ENCODE measurements at regions not wholly inside any gene's neighbourhood (a gene's known extent, or its start where the extent isn't known, plus 50 kb on each side); places are given as distances from the start of the nearest gene placed in this dataset.

DNA sequence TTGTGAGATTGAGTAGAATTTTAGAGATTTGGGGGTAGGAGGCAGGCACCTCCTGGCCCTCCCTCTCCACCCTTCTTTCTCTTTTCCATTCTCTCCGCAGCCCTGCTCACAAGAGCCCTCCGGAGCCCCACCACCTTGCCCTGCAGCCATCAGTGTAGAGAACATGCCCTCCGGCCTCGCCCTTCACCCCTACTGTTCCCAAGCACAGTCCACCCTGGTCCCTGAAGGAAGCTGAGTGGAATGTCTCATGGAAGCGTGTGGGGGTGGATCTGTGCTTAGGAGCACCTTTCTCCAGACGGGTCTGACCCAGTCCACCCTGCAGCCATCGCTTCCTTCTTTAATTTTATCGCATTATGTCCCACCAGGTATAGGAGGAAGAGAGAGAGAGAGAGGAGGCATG, 267.1 kb downstream of the NSG2 start:
- no peak for DNase-seq

- no peak for DNase-seq
Observed at GRCh38 chr5:174313615-174314014, 268.1 kb downstream of the NSG2 start.

DNA sequence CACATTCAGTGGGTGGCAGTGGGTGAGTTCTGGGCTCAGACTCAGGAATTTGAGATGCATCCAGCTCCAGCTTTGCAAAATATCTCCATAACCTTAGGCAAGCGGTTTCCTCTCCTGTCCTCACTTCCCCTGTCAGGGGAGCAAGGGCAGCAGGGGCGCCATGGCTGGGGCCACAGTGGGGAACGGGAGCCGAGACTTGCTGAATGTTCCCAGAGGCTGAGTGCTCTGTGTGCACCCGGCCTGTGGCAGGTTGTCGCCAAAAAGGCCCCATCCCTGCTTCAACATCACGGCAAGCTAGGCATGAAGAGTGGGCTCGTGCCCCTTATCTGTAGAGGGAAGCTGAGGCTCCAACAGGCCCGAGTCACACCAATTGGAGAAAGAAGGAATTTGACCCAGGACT, 268.8 kb downstream of the NSG2 start:
- no peak for DNase-seq

- DNase-seq = no peak
Observed at GRCh38 chr5:174315471-174315870, 270.0 kb downstream of the NSG2 start.

- no peak for DNase-seq
Observed at GRCh38 chr5:174315871-174316270, 270.4 kb downstream of the NSG2 start.

- DNase-seq = no peak
Observed at GRCh38 chr5:174316326-174316725, 270.8 kb downstream of the NSG2 start.

GRCh38 chr5:174317256-174317894, 271.9 kb downstream of the NSG2 start:
- DNase-seq = no peak

DNA sequence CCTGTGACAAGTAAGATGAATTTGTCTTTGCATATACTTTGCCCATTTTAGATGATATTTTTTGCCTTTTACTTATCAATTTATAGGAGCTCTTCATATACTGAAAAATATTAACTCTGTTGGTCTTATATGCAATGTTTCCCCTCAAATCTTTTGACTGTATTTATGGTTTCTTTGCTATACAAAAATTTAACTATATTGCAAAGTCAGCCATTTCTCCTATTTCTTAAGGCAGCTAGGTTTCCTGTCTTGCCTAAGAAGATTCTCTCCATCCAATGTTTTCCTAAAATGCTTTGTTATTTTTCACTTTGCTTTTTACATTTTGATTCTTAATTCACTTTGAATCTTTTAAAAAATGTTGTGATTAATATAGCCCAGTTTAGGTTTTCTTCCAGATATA, 273.1 kb downstream of the NSG2 start:
- DNase-seq = no peak

DNA sequence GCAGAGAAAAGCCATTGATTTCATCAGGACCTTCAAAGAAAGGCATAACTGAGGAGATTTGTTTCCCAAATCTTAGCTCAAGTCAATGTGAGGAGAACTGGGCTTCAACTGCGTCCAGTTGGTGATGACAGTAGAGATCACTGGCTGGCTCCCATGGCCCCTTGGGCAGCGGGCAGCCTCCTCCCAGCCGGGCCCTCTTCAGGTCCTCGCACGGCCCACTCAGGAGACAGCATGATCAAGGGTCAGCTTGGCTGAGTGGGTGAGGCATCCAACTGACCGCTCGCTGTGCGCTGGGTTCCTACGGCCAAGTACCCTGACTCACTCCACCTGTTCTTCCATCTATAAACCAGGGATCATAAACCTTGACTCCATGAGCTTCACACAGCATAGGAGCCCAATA, 274.0 kb downstream of the NSG2 start:
- no peak for DNase-seq

GRCh38 chr5:174320051-174320450, 274.5 kb downstream of the NSG2 start:
- DNase-seq = no peak

GRCh38 chr5:174323878-174324281, 278.4 kb downstream of the NSG2 start:
- peak; percentile 8 for DNase-seq

GRCh38 chr5:174324680-174325079, 279.2 kb downstream of the NSG2 start:
- DNase-seq = no peak

DNA sequence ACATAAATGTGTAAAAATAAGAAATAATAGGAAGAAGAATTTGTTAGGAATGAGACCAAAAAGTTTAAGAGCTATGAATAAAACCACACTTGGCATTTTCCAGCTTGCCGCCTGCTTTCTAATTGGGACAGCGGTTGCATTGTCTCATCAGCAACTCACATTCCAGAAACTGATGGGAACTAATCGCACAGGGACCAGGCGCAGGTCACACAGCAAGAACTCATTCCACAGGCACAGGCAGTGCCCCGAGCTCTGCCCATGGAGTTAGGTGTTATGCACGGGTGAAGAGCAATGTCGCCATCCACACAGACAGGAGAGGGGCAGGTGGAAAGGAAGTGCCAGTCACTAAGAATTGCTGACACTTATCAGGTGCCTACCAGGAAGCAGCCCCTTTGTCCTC, 279.9 kb downstream of the NSG2 start:
- DNase-seq = no peak

DNA sequence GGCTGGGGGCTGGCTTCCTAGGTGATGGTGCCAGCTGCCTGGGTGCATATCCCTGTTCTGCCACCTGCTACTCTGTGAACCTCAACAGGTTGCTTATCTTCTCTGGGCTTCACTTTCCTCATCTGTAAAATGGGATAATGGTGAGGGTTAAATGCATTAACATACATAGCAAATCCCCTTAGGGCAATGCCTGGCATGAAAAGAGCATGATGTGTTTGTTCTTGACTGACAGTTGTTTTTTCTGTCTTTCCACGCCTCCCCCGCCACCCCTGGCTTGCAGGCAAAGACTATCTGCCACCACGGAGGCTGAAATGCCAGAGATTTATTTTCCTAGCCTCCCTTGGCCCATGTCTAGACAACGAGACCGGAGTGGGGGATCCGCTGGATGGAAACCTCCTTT, 280.5 kb downstream of the NSG2 start:
- no peak for DNase-seq

GRCh38 chr5:174326372-174326771, 280.9 kb downstream of the NSG2 start:
- DNase-seq = no peak

DNA sequence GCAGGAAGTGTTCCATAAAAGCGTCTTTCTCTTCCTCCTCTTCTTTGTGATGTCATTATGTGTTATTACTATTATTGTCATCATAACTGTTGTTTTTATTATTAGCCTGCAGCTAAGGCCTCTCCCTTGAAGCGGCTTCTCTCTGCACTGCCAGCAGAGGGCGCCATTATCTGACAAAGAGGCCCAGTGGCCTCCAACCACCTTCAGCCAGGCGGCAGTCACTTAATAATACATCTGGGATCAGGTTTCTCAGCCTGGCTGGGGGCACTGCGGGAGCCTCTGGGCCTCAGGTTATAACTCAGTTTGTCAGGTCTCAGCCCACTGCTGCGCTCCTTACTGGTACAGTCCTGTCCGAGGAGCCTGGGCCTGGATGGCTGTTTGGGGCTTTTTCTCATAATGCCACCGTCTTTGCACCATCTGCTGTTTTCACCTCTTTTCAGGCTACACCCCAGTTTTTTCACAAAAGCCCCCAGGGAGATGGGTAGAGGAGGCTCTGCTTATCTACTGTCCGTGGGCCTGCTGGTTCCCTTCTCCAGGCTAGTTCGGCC, 281.9 kb downstream of the NSG2 start:
- peak; percentile 52 for DNase-seq

- DNase-seq = no peak
Observed at GRCh38 chr5:174327896-174328295, 282.4 kb downstream of the NSG2 start.

- DNase-seq = no peak
Observed at GRCh38 chr5:174328631-174329299, 283.3 kb downstream of the NSG2 start.

- no peak for DNase-seq
Observed at GRCh38 chr5:174329738-174330137, 284.2 kb downstream of the NSG2 start.

DNA sequence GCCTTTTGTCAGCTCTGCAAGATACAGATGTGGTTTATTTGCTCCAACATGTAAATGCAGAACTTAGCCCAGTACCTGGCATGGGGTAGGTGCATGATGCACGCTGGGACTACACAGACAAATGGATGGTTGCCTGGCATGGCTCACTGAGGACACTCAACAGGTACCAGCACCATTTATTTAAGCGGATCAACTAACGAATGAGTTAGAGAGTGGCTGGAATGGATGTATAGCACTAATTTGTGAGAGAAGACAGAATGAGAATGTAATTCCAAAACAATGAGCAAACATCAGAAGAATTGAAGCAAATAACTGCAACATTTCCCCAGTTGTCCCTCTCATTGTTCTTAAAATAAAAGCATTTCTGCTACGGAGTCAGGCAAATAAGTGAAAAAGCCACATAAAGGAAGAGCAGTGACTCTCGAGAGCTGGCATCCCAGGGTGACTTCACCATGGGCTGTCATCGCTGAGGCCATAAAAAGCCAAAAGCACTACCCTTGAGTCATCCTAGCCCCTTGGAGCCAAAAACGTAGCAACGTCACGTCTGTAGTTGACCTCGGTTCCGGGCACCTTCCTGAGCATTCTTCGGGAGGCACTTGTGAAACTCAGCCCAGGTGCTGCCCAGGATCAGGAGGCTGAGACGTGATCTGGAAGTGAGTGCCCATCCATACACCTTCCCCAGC, 290.3 kb downstream of the NSG2 start:
- DNase-seq = no peak

- DNase-seq = no peak
Observed at GRCh38 chr5:174336479-174336878, 291.0 kb downstream of the NSG2 start.

GRCh38 chr5:174337276-174338184, 292.0 kb downstream of the NSG2 start:
- DNase-seq = no peak

Data from stimulated activated CD4-positive, alpha-beta T cell treated with anti-CD3 and anti-CD28 coated beads, Interleukin-1b, Interleukin-23, amount 100 ng/mL, for 48 hours (primary cell).